ENCODE measurements at regions not wholly inside any gene's neighbourhood (a gene's known extent, or its start where the extent isn't known, plus 50 kb on each side); places are given as distances from the start of the nearest gene placed in this dataset.

DNA sequence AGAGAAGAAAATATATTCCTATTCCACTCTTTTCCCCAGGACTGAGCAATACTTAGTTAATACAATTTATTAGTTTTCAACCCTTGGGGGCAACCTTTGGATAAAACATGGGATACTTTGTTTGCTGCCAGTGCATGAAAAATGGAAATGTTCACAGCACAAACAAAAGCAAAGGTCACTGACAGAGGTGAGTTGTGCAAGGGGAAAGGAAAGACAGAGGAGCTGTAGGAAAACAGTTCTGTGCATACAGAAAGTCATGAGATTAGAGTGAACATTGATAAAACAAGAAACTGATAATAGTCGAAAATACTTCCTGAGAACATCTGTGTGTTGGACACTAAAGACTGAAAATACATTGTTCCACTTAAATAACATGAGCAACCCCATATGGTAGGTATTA, 779.8 kb downstream of the TLE4 start:
- no peak for DNase-seq (ENCODE audit: low spot score)
- H3K9me3 ChIP-seq (ENCODE audit: low read depth) = no peaks in the 10 kb centered on the region

DNA sequence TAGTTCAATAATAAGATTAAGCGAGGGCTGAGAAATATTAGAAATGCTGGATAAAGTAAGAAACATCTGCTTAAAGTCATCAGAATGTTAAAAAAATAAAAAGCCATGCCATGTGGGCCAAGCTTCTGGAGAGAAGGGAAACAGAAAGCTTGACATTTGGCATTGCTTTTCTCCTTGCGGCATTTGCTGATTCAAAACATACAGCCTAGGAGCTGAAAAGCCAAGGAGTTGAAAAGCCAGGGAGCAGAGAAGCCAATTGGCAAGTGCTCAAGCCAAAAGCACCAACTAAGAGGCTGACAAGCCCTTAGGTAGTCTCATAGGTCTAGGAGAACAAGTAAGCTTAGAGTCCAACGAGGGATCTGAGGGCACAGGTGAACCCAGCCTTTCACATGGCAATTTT, 754.3 kb downstream of the TLE4 start:
- H3K79me2 ChIP-seq = no peaks in the 10 kb centered on the region
- WGBS (ENCODE audit: low lambda C conversion rate, missing lambda C conversion rate) = 89% methylated on average over 3 of the region's 3 CpGs
- no peaks in the 10 kb centered on the region for H3K9me2 ChIP-seq (replicated peaks; ENCODE audit: insufficient read depth)
- no peaks in the 10 kb centered on the region for H3K27me3 ChIP-seq
- H2AFZ ChIP-seq = no peak overlapping the region
- H3K27ac ChIP-seq = no peak overlapping the region
- H3K4me3 ChIP-seq = no peak overlapping the region
- TF ChIP-seq EZH2phosphoT487 (IDR thresholded peaks at IDR 0.05; ENCODE audit: low read depth, severe bottlenecking, unreplicated experiment) (no peak), EZH2 (IDR thresholded peaks at IDR 0.05; ENCODE audit: borderline replicate concordance) (no peak)
- TF ChIP-seq, protein P1, sequence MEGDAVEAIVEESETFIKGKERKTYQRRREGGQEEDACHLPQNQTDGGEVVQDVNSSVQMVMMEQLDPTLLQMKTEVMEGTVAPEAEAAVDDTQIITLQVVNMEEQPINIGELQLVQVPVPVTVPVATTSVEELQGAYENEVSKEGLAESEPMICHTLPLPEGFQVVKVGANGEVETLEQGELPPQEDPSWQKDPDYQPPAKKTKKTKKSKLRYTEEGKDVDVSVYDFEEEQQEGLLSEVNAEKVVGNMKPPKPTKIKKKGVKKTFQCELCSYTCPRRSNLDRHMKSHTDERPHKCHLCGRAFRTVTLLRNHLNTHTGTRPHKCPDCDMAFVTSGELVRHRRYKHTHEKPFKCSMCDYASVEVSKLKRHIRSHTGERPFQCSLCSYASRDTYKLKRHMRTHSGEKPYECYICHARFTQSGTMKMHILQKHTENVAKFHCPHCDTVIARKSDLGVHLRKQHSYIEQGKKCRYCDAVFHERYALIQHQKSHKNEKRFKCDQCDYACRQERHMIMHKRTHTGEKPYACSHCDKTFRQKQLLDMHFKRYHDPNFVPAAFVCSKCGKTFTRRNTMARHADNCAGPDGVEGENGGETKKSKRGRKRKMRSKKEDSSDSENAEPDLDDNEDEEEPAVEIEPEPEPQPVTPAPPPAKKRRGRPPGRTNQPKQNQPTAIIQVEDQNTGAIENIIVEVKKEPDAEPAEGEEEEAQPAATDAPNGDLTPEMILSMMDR (IDR thresholded peaks at IDR 0.05; ENCODE audit: poor library complexity) = no peak
- H3K4me2 ChIP-seq = no peak overlapping the region
- H4K20me1 ChIP-seq (ENCODE audit: insufficient read depth, poor library complexity, severe bottlenecking) = no peaks in the 10 kb centered on the region
- no peaks in the 10 kb centered on the region for H3K36me3 ChIP-seq (replicated peaks; ENCODE audit: insufficient read depth, low read depth)
- H3K4me1 ChIP-seq (ENCODE audit: insufficient read depth) = no peaks in the 10 kb centered on the region
- no peak for DNase-seq (ENCODE audit: low spot score)
- H3K9me3 ChIP-seq (ENCODE audit: low read depth) = no peaks in the 10 kb centered on the region

More for the DNA sequence above, 779.8 kb downstream of the TLE4 start:
- Histone ChIP-seq H3K9me2 (replicated peaks; ENCODE audit: insufficient read depth) (no peaks in the 10 kb centered on the region), H3K79me2 (no peaks in the 10 kb centered on the region), H3K4me2 (no peak overlapping the region), H3K27me3 (no peaks in the 10 kb centered on the region), H2AFZ (no peak overlapping the region), H3K36me3 (replicated peaks; ENCODE audit: insufficient read depth, low read depth) (no peaks in the 10 kb centered on the region), H3K27ac (peak overlapping the region; percentile 26), H4K20me1 (ENCODE audit: insufficient read depth, poor library complexity, severe bottlenecking) (no peaks in the 10 kb centered on the region), H3K4me1 (ENCODE audit: insufficient read depth) (no peaks in the 10 kb centered on the region), H3K4me3 (no peak overlapping the region)
- 27% methylated on average over 1 of the region's 1 CpG for WGBS (ENCODE audit: low lambda C conversion rate, missing lambda C conversion rate)
- TF ChIP-seq, protein P1 (IDR thresholded peaks at IDR 0.05; ENCODE audit: poor library complexity) = no peak
- TF ChIP-seq EZH2phosphoT487 (IDR thresholded peaks at IDR 0.05; ENCODE audit: low read depth, severe bottlenecking, unreplicated experiment) (no peak), EZH2 (IDR thresholded peaks at IDR 0.05; ENCODE audit: borderline replicate concordance) (no peak)

DNA sequence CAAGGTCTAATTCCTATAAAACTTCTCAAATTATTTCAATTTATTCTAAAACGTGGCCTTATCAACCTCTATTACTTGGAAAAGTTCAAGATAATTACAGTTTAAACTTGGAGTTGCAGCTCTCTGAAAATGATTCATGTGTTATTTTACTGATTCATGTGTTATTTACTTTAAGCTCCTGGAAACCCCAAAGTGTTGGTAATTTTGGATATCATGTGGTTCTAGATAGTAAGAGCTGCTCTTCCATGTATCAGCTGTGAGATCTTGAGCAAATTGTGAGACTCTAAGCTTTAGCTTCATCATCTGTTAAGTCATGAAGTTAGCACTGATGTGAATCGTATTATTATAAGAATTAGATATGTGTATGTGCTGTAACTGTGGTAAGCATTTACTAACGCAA, 749.2 kb downstream of the TLE4 start:
- H3K4me3 ChIP-seq = no peak overlapping the region
- WGBS (ENCODE audit: low lambda C conversion rate, missing lambda C conversion rate) = 87% methylated on average over 3 of the region's 3 CpGs
- TF ChIP-seq, protein P1 (IDR thresholded peaks at IDR 0.05; ENCODE audit: poor library complexity) = no peak
- TF ChIP-seq EZH2phosphoT487 (IDR thresholded peaks at IDR 0.05; ENCODE audit: low read depth, severe bottlenecking, unreplicated experiment) = no peak
- no peak for TF ChIP-seq EZH2 (IDR thresholded peaks at IDR 0.05; ENCODE audit: borderline replicate concordance)
- no peak overlapping the region for H3K4me2 ChIP-seq
- H3K9me2 ChIP-seq (replicated peaks; ENCODE audit: insufficient read depth) = no peaks in the 10 kb centered on the region
- no peak for DNase-seq (ENCODE audit: low spot score)
- H3K9me3 ChIP-seq (ENCODE audit: low read depth) = no peaks in the 10 kb centered on the region
- no peaks in the 10 kb centered on the region for H3K4me1 ChIP-seq (ENCODE audit: insufficient read depth)
- no peak overlapping the region for H3K27ac ChIP-seq
- no peaks in the 10 kb centered on the region for H3K36me3 ChIP-seq (replicated peaks; ENCODE audit: insufficient read depth, low read depth)
- H2AFZ ChIP-seq = no peak overlapping the region
- no peaks in the 10 kb centered on the region for H3K79me2 ChIP-seq
- no peaks in the 10 kb centered on the region for H4K20me1 ChIP-seq (ENCODE audit: insufficient read depth, poor library complexity, severe bottlenecking)
- H3K27me3 ChIP-seq = no peaks in the 10 kb centered on the region

DNA sequence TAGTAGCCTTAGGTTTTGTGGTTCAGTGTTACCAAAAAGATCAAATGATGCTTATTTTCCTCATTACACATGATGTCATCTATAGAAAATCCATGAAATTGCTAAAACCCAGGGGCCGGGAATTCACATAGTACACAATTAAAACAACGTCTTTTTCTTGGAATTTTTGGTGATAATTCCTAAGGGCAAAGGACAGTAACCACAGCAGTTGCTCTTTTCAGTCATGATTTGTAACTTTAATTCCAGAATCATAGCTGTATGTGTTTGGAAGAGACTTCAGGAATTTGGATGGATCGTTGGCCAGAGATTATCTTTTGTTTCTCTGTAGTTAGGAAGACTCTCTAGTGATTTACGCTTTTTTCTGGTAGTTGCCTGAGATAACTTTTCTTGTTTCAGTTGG, 748.7 kb downstream of the TLE4 start:
- H3K4me2 ChIP-seq = no peak overlapping the region
- no peaks in the 10 kb centered on the region for H3K27me3 ChIP-seq
- H3K27ac ChIP-seq = no peak overlapping the region
- H3K4me1 ChIP-seq (ENCODE audit: insufficient read depth) = no peaks in the 10 kb centered on the region
- DNase-seq (ENCODE audit: low spot score) = no peak
- H4K20me1 ChIP-seq (ENCODE audit: insufficient read depth, poor library complexity, severe bottlenecking) = no peaks in the 10 kb centered on the region
- H2AFZ ChIP-seq = no peak overlapping the region
- H3K9me3 ChIP-seq (ENCODE audit: low read depth) = no peaks in the 10 kb centered on the region
- H3K36me3 ChIP-seq (replicated peaks; ENCODE audit: insufficient read depth, low read depth) = no peaks in the 10 kb centered on the region
- WGBS (ENCODE audit: low lambda C conversion rate, missing lambda C conversion rate) = 81% methylated on average over 4 of the region's 4 CpGs
- H3K4me3 ChIP-seq = no peak overlapping the region
- H3K79me2 ChIP-seq = no peaks in the 10 kb centered on the region
- H3K9me2 ChIP-seq (replicated peaks; ENCODE audit: insufficient read depth) = no peaks in the 10 kb centered on the region
- TF ChIP-seq, protein P1 (IDR thresholded peaks at IDR 0.05; ENCODE audit: poor library complexity) = no peak
- TF ChIP-seq EZH2phosphoT487 (IDR thresholded peaks at IDR 0.05; ENCODE audit: low read depth, severe bottlenecking, unreplicated experiment) (no peak), EZH2 (IDR thresholded peaks at IDR 0.05; ENCODE audit: borderline replicate concordance) (no peak)

Measured in hepatocyte (in vitro differentiated cells).